ENCODE measurements at regions not wholly inside any gene's neighbourhood (a gene's known extent, or its start where the extent isn't known, plus 50 kb on each side); places are given as distances from the start of the nearest gene placed in this dataset.

DNA sequence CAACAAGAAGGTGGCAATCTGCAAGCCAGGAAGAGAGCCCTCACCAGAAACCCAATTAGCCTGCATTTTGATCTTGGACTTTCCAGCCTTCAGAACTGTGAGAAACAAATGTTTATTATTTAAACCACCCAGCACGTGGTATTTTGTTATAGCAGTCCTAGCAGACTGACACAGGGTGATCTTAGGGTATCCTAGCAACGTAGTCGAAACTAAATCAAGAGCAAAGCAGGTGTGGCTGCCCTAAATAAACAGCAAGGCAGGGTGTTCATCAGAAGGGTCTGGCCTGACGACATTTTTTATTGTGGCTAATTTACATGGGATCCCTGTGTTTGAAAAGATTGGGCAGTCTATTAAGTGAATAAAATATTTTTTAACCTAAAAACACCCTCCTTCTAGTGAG, 198.8 kb downstream of the VEGFC start:
- ChIA-PET CTCF (no interaction called here), POLR2A (no interaction called here)
- no peak for DNase-seq (ENCODE audit: extremely low spot score)
- TF ChIP-seq, protein P1, sequence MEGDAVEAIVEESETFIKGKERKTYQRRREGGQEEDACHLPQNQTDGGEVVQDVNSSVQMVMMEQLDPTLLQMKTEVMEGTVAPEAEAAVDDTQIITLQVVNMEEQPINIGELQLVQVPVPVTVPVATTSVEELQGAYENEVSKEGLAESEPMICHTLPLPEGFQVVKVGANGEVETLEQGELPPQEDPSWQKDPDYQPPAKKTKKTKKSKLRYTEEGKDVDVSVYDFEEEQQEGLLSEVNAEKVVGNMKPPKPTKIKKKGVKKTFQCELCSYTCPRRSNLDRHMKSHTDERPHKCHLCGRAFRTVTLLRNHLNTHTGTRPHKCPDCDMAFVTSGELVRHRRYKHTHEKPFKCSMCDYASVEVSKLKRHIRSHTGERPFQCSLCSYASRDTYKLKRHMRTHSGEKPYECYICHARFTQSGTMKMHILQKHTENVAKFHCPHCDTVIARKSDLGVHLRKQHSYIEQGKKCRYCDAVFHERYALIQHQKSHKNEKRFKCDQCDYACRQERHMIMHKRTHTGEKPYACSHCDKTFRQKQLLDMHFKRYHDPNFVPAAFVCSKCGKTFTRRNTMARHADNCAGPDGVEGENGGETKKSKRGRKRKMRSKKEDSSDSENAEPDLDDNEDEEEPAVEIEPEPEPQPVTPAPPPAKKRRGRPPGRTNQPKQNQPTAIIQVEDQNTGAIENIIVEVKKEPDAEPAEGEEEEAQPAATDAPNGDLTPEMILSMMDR (IDR thresholded peaks at IDR 0.05; ENCODE audit: control extremely low read depth, extremely low read depth, low read depth, missing control alignments), result no peak

DNA sequence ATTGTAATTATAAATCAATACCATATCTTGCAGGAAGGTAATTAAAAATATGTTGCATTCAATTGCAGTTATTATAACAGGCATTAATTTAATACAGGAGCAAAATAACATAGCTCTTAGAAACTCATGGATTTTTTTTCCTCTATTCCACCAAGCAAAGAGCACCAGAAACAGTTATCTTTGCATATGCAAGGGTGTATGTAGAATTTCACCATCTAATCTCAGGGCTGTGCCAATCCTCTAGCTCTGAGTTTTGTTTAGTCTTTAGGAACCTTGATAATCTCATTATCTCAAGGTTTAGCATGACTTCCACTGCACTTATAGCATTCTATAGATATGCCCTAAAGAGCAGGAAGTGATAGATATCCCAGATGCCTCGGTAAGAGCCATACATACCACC, 197.5 kb downstream of the VEGFC start:
- ChIA-PET POLR2A (no interaction called here), CTCF (interaction anchor here (1.1 kb wide), 1 partner anchor 14 kb away, joined by 3 read pairs; no protein-coding TSS in a partner anchor)
- no peak for DNase-seq (ENCODE audit: extremely low spot score)
- TF ChIP-seq, protein P1 (IDR thresholded peaks at IDR 0.05; ENCODE audit: control extremely low read depth, extremely low read depth, low read depth, missing control alignments), result no peak

DNA sequence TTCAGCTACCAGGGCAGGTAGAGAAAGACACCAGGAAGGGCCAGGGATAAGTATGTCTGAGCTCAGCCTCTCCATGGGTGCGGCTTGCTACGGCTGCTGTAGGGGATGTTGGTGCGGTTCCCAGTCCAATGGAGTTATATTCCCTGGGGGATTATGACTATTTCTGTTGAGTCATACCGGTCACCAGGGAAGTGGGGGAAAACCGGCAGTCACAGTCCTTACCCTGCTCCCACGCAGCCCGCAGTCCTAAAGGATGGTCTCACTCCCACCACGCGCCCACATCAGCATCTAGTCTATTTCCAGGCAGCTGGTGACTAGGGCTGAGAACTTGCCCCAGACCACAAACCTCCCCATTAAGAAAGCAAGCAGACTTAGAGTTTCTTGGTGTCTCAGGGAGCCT, 191.6 kb downstream of the VEGFC start:
- POLR2A ChIA-PET, result no interaction called here

DNA sequence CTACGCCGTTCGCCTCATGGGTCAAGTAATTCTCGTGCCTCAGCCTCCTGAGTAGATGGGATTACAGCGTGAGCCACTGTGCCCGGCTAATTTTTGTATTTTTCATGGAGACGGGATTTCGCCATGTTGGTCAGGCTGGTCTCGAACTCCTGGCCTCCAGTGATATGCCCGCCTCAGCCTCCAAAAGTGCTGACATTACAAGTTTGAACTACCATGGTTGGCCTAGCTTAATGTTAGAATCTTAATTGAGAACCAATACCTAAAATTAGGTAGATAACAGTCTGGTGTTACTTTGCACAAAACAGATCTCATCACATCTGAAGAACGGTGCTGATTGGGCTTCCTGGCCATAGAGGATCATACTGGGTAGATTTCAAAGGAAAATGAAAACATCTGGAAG, 184.9 kb downstream of the VEGFC start:
- POLR2A ChIA-PET, result no interaction called here
- TF ChIP-seq, protein P1 (IDR thresholded peaks at IDR 0.05; ENCODE audit: control extremely low read depth, extremely low read depth, low read depth, missing control alignments), result no peak
- DNase-seq (ENCODE audit: extremely low spot score), result no peak
- CTCF ChIA-PET, result no interaction called here

More for the DNA sequence above, 191.6 kb downstream of the VEGFC start:
- CTCF ChIA-PET, result interaction anchor here (1.0 to 1.6 kb wide), 4 partner anchors 18 to 85 kb away, joined by 3 to 4 read pairs (median 3); no protein-coding TSS in a partner anchor
- DNase-seq (ENCODE audit: extremely low spot score), result no peak
- TF ChIP-seq, protein P1 (IDR thresholded peaks at IDR 0.05; ENCODE audit: control extremely low read depth, extremely low read depth, low read depth, missing control alignments), result no peak

DNA sequence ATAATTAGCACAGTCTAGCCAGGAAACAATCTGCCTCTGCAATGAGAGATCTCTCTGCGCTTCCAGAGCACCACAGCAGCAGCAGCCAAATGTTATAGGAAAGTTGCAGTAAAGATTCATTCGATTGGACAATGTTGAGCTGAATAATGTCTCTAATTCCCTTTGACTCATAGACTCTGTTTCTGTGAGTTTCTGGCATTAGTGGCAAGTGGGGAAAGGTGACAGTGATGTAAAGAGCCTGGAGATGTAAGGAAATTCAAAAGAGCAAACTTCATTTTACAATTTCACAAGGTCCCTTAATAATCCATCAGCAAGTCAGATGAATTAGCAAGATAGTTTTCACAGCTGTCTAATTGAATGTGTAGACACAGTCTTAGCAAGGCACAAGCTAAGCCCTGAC, 184.4 kb downstream of the VEGFC start:
- no peak for DNase-seq (ENCODE audit: extremely low spot score)
- ChIA-PET POLR2A (no interaction called here), CTCF (interaction anchor here (1.2 kb wide), 1 partner anchor 13 kb away, joined by 3 read pairs; no protein-coding TSS in a partner anchor)
- TF ChIP-seq, protein P1 (IDR thresholded peaks at IDR 0.05; ENCODE audit: control extremely low read depth, extremely low read depth, low read depth, missing control alignments), result no peak

DNA sequence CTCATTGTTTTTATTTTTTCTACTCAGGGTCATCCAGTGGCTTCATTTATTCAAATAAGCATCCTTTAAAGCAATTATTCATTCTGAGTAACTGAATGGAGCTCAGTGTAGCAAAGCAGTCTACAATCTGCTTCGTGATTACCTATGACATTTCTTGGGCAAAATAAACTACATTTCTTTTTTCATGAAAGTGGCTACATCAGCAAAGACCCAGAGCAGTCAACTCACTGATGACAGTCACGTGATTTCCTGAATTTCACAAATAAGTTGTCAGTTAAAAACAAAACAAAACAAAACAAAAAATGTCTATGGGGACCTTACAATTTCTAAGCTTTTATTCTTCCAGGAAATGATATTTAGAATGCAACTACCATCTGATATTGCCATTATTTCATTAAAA, 182.1 kb downstream of the VEGFC start:
- DNase-seq (ENCODE audit: extremely low spot score), result no peak
- POLR2A ChIA-PET, result no interaction called here
- TF ChIP-seq, protein P1 (IDR thresholded peaks at IDR 0.05; ENCODE audit: control extremely low read depth, extremely low read depth, low read depth, missing control alignments), result no peak
- CTCF ChIA-PET, result no interaction called here

DNA sequence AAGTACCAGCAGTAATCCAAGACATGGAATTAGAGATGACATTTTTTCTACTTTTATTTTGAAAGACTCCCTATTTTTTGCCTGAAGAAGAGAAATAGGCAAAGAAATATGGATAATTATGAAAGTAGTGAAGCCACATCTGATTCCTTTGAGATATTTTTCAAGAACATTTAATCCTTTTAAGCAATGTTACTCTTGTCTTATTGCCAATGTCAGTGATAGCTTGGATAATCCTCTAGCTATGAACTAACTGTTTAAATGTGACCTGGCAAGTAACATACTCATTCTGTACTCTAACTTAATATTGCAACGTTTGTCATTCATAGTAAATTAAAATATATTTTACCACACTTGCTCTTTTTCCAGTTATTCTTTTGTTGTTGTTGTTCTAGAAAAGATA, 181.3 kb downstream of the VEGFC start:
- CTCF ChIA-PET, result no interaction called here
- DNase-seq (ENCODE audit: extremely low spot score), result no peak
- TF ChIP-seq, protein P1 (IDR thresholded peaks at IDR 0.05; ENCODE audit: control extremely low read depth, extremely low read depth, low read depth, missing control alignments), result no peak
- POLR2A ChIA-PET, result no interaction called here

Measured in GM10248 (cell line).